KOPT-K1 (cell line): ENCODE measurements at regions not wholly inside any gene's neighbourhood (a gene's known extent, or its start where the extent isn't known, plus 50 kb on each side); places are given as distances from the start of the nearest gene placed in this dataset.
"Not testable (repeated sequence)": the region's sequence is repeated elsewhere in the genome, so short reads cannot be mapped to it uniquely, and the experiment has no call there.

Experiments
- H3K27ac ChIP-seq: fragments of 200-600 bp; sonication (generic); 2 replicates; pipeline ENCODE4 v1.5.1; 2016; ENCODE audit warnings: antibody characterized with exemption, mild to moderate bottlenecking, low read depth, low read length; ENCODE audit not compliant: poor library complexity, severe bottlenecking
- H3K36me3 ChIP-seq: fragments of 200-600 bp; sonication (generic); 2 replicates; pipeline ENCODE4 v1.5.1; 2017; ENCODE audit warnings: antibody characterized with exemption, mild to moderate bottlenecking, low read length, moderate library complexity; ENCODE audit not compliant: insufficient read depth
- H3K9me3 ChIP-seq: fragments of 200-600 bp; sonication (generic); 2 replicates; pipeline ENCODE4 v1.5.1; 2017; ENCODE audit warnings: antibody characterized with exemption, low read length, mild to moderate bottlenecking; ENCODE audit not compliant: insufficient read depth, poor library complexity, severe bottlenecking

- Histone ChIP-seq H3K36me3 (no peaks in the 10 kb centered on the region), H3K9me3 (peaks cover 10% of the 10 kb centered on the region), H3K27ac (no peak overlapping the region)
Measured at GRCh38 chr5:40359832-40360231, 319.9 kb upstream of the PTGER4 start.

DNA sequence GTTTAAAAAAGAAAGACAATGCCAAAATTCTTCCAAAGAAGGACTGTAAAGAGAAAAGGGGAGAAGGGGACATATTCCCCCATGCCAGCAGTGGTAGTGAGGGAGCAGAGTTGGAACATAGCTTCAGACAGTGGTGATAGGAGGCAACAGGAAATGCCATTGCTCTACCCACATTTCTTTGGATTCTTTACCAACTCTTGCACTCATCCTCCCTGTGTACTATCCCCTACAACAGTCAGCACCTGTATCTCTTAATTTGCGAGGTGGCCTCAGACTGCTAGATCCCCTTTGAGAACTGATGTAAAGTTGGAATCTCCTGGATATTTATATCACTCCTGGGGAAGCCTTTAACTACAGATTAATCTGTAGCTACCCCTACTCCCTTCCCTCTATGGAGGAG, 320.6 kb upstream of the PTGER4 start:
- peaks cover 7% of the 10 kb centered on the region for H3K9me3 ChIP-seq
- H3K27ac ChIP-seq, result no peak overlapping the region
- no peaks in the 10 kb centered on the region for H3K36me3 ChIP-seq

GRCh38 chr5:40356248-40356647, 323.5 kb upstream of the PTGER4 start:
- Histone ChIP-seq H3K27ac (no peak overlapping the region), H3K36me3 (no peaks in the 10 kb centered on the region), H3K9me3 (no peaks in the 10 kb centered on the region)

DNA sequence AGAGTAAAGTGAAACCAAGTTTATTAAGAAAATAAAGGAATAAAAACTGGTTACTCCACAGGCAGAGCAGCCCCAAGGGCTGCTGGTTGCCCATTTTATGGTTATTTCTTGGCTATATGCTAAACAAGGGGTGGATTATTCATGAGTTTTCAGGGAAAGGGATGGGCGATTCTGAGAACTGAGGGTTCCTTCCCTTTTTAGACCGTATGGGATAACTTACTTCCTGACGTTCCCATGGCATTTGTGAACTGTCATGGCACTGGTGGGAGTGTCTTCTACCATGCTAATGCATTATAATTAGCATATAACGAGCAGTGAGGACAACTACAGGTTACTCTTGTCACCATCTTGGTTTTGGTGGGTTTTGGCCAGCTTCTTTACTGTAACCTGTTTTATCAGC, 323.9 kb upstream of the PTGER4 start:
- Histone ChIP-seq H3K36me3 (no peaks in the 10 kb centered on the region), H3K9me3 (no peaks in the 10 kb centered on the region), H3K27ac (no peak overlapping the region)

DNA sequence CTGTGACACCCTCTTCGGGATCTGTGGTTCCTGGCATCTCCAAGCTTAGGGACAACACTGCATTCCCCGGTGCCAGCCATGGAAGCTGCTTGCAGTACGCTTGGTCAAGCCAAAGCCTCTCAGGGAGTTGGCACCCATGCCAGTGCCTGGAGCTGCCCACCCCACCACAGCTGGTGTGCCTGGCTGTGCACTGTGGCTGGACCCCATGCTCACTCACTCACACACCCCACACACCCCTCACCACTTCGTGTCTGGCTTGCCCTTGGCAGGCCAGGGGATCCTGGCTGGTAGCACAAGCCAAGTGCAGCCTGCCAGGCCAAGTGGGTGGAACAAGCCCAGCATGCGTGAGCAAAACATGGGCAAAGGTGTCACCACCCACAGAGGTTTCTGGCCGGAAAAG, 324.5 kb upstream of the PTGER4 start:
- no peak overlapping the region for H3K27ac ChIP-seq
- peaks cover 5% of the 10 kb centered on the region for H3K9me3 ChIP-seq
- no peaks in the 10 kb centered on the region for H3K36me3 ChIP-seq

- no peaks in the 10 kb centered on the region for H3K36me3 ChIP-seq
- H3K27ac ChIP-seq, result no peak overlapping the region
- H3K9me3 ChIP-seq, result peaks cover 15% of the 10 kb centered on the region
Measured at GRCh38 chr5:40354171-40354570, 325.5 kb upstream of the PTGER4 start.

DNA sequence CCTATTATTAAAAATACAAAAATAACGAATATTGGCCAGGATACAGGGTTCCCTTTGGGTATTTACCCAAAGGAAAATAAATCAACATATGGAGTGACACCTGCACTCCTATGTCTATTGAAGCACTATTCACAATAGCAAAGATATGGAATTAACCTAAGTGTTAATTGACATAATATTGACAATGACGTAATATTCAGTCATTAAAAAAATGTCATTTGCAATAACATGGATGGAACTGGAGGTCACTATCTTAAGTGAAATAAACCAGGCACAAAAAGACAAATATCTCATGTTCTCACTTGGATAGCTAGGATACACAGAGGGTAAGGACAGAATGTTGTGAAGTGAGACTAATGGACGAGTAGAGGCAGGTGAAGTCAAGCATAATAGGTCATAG, 326.3 kb upstream of the PTGER4 start:
- H3K9me3 ChIP-seq, result peaks cover 20% of the 10 kb centered on the region
- no peak overlapping the region for H3K27ac ChIP-seq
- H3K36me3 ChIP-seq, result no peaks in the 10 kb centered on the region

GRCh38 chr5:40347981-40348725, 331.6 kb upstream of the PTGER4 start:
- Histone ChIP-seq H3K9me3 (peaks cover 24% of the 10 kb centered on the region), H3K27ac (no peak overlapping the region), H3K36me3 (no peaks in the 10 kb centered on the region)

DNA sequence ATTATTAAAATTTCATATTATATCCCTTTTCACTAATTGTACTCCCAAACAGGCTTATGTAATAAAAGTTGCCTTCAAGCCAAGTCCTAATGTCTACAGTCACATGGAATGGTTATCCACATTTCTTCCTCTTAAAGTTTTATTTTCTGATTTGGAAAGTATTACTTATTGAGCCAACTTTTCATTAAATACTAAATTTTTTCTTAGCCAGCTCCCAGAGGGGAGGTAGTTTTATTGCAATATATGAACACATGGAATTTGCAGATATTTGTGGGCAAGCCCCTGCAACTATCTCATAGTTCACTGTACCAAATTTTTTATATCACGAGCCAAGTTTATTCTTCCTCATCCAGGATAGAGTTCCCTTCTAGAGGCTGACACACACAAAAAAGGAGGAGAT, 332.8 kb upstream of the PTGER4 start:
- Histone ChIP-seq H3K27ac (no peak overlapping the region), H3K9me3 (peaks cover 24% of the 10 kb centered on the region), H3K36me3 (no peaks in the 10 kb centered on the region)

DNA sequence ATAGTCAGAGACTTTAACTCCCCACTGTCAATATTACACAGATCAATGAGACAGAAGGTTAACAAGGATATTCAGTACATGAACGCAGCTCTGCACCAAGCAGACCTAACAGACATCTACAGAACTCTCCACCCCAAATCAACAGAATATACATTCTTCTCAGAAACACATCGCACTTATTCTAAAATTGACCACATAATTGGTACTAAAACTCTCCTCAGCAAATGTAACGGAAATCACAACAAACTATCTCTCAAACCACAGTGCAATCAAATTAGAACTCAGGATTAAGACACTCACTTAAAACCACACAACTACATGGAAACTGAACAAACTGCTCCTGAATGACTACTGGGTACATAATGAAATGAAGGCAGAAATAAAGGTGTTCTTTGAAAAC, 341.3 kb upstream of the PTGER4 start:
- H3K36me3 ChIP-seq, H3K9me3 ChIP-seq, H3K27ac ChIP-seq: not testable (repeated sequence)

DNA sequence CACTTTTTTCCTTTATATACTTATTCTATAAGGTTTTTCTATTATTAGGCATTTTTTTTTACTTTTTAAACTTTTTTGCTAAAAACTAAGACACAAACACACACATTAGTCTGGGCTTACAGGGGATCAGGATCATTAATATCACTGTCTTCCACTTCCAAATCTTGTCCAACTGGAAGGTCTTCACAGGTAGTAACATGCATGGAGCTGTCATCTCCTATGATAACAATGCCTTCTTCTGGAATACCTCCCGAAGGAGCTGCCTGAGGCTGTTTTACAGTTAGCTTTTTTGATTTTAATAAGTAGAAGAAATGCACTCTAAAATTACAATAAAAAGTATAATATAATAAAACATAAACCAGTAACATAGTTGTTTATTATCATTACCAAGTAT, 345.5 kb upstream of the PTGER4 start:
- no peaks in the 10 kb centered on the region for H3K36me3 ChIP-seq
- peaks cover under 1% of the 10 kb centered on the region for H3K9me3 ChIP-seq
- no peak overlapping the region for H3K27ac ChIP-seq

GRCh38 chr5:40333459-40334241, 346.1 kb upstream of the PTGER4 start:
- Histone ChIP-seq H3K27ac (no peak overlapping the region), H3K36me3 (no peaks in the 10 kb centered on the region), H3K9me3 (peaks cover 6% of the 10 kb centered on the region)

GRCh38 chr5:40332970-40333369, 346.7 kb upstream of the PTGER4 start:
- Histone ChIP-seq H3K27ac (no peak overlapping the region), H3K36me3 (no peaks in the 10 kb centered on the region), H3K9me3 (peaks cover 6% of the 10 kb centered on the region)

- Histone ChIP-seq H3K36me3 (no peaks in the 10 kb centered on the region), H3K9me3 (peaks cover 6% of the 10 kb centered on the region), H3K27ac (no peak overlapping the region)
Measured at GRCh38 chr5:40331616-40332015, 348.1 kb upstream of the PTGER4 start.

DNA sequence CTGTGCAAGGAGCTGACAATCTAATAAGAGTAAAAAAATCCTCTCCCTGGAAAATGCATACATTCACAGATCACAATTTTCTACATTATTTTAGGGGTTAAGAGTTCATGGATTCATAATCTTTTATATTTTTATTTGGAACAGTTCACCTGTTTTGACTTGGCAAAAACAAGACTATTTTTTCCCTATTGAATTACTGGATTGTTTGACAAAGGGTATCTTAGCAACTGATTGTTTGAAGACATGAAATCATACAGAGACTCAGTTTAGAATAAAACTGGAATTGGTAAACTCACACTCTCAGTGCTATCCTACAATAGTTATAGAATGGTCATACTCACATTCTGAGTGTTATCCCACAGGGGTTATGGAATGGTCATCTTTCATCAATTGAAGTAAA, 358.2 kb upstream of the PTGER4 start:
- Histone ChIP-seq H3K9me3 (no peaks in the 10 kb centered on the region), H3K27ac (no peak overlapping the region), H3K36me3 (no peaks in the 10 kb centered on the region)

DNA sequence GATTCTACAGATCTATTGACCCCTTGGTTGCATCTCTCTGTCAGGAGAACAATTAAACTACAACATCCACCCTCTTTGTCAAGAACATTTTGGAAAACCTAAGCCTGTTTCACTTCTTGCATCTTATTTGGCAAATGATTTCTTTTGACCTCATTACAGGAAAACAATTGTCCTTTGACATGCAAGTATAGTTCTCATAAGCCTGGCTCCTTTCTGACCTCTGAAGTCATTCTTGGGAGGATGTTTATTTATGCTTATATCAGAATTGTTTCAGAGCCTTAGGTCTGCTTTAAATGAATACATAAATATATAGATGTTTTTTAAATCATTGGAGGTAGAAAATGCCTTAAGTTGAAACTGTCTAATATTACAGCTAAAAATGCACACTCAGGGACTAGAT, 361.3 kb upstream of the PTGER4 start:
- no peak overlapping the region for H3K27ac ChIP-seq
- H3K36me3 ChIP-seq, result no peaks in the 10 kb centered on the region
- no peaks in the 10 kb centered on the region for H3K9me3 ChIP-seq
